Testis (tissue), 2 donors: ENCODE measurements at regions not wholly inside any gene's neighbourhood (a gene's known extent, or its start where the extent isn't known, plus 50 kb on each side); places are given as distances from the start of the nearest gene placed in this dataset.

ENCODE experiments used
- POLR2A ChIP-seq: fragments of 450-650 bp; IDR thresholded peaks from one replicate; pipeline ENCODE4 v1.6.1; 2017; ENCODE audit warnings: antibody characterized with exemption, mild to moderate bottlenecking, moderate library complexity
- TF ChIP-seq, protein P1 (sequence below), 3 experiments: fragments of 450-650 bp in 2 of 3; fragments of 200-600 bp in 1 of 3; sonication (generic) in 1 of 3; IDR thresholded peaks; one replicate each; pipeline ENCODE4 v1.5.1; 2016 to 2019; ENCODE audit warnings: antibody characterized with exemption in 3 of 3, mild to moderate bottlenecking in 2 of 3, moderate library complexity in 1 of 3

DNA sequence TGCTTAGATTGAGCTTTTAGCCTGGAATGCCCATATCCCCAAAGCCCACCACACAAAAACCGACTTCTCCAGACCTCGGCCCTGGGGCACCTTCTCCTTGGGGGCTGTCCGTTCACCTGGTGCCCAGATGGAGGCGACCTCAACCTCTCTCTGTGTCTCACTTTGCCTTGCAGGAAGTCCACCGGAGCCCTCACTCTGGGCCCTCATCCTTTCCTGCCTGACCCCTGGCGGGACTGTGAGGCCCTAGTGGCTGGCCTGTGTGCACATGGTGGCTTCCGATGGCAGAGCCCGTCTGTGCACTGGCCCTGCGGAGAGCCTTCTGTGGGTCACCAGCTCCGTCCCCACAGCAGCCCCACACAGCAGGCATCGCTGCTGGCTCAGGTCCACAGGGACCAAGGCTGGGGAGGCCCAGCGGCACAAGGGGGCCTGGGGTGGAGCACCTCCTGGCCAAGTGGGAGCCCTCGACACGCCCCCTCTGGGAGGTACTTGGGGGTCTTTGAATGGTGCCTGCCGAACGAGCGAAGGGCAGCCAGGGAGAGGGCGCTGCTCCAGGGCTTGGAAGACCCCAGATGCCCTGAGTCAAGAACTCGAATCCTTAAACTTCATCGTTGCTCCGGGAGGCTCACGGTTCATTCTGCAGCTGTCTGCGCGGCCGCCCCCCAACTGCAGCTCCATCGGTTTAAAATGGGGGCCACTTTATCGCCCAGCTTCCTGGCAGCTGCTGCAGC lies 97.2 kb upstream of the ADRA2C start:
- no peak for TF ChIP-seq POLR2A
- TF ChIP-seq, protein P1, sequence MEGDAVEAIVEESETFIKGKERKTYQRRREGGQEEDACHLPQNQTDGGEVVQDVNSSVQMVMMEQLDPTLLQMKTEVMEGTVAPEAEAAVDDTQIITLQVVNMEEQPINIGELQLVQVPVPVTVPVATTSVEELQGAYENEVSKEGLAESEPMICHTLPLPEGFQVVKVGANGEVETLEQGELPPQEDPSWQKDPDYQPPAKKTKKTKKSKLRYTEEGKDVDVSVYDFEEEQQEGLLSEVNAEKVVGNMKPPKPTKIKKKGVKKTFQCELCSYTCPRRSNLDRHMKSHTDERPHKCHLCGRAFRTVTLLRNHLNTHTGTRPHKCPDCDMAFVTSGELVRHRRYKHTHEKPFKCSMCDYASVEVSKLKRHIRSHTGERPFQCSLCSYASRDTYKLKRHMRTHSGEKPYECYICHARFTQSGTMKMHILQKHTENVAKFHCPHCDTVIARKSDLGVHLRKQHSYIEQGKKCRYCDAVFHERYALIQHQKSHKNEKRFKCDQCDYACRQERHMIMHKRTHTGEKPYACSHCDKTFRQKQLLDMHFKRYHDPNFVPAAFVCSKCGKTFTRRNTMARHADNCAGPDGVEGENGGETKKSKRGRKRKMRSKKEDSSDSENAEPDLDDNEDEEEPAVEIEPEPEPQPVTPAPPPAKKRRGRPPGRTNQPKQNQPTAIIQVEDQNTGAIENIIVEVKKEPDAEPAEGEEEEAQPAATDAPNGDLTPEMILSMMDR (IDR thresholded peaks at IDR 0.05) = no peak
